ENCODE measurements at regions not wholly inside any gene's neighbourhood (a gene's known extent, or its start where the extent isn't known, plus 50 kb on each side); places are given as distances from the start of the nearest gene placed in this dataset.

- Histone ChIP-seq H3K4me2 (no peak overlapping the region), H3K9me2 (no peaks in the 10 kb centered on the region), H3K4me1 (ENCODE audit: control insufficient read depth in 1 of 2, insufficient read depth in 2 of 2, low read depth in 1 of 2, low read length in 1 of 2) (no peaks in the 10 kb centered on the region), H3K27me3 (ENCODE audit: insufficient read depth) (no peaks in the 10 kb centered on the region), H3K9me3 (no peaks in the 10 kb centered on the region), H3F3A (replicated peaks; ENCODE audit: insufficient read depth) (no peaks in the 10 kb centered on the region), H4K20me1 (ENCODE audit: insufficient read depth) (no peaks in the 10 kb centered on the region), H3K36me3 (replicated peaks in 1 of 2; ENCODE audit: control insufficient read depth in 1 of 2, insufficient read depth in 2 of 2, low read length in 1 of 2) (no peaks in the 10 kb centered on the region), H2AFZ (ENCODE audit: low read depth) (no peak overlapping the region), H3K4me3 (ENCODE audit: low read depth in 2 of 2, low read length in 1 of 2) (no peak overlapping the region), H3K79me2 (ENCODE audit: insufficient read depth) (no peaks in the 10 kb centered on the region), H3K9ac (no peak overlapping the region), H3K27ac (ENCODE audit: low read depth in 2 of 2, low read length in 1 of 2) (no peak overlapping the region)
- ChIA-PET CTCF (interaction anchor here (0.9 kb wide), 1 partner anchor 14 kb away, joined by 3 read pairs; no protein-coding TSS in a partner anchor), POLR2A (no interaction called here)
- TF ChIP-seq, protein P1, sequence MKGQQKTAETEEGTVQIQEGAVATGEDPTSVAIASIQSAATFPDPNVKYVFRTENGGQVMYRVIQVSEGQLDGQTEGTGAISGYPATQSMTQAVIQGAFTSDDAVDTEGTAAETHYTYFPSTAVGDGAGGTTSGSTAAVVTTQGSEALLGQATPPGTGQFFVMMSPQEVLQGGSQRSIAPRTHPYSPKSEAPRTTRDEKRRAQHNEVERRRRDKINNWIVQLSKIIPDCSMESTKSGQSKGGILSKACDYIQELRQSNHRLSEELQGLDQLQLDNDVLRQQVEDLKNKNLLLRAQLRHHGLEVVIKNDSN (IDR thresholded peaks at IDR 0.05; ENCODE audit: borderline replicate concordance, low read depth), result no peak
- no peak for TF ChIP-seq IRF3 (IDR thresholded peaks at IDR 0.05; ENCODE audit: low read depth, low read length)
- no peak for TF ChIP-seq RFX5 (IDR thresholded peaks at IDR 0.05; ENCODE audit: low read length)
- no peak for TF ChIP-seq RCOR1 (IDR thresholded peaks at IDR 0.05; ENCODE audit: low read length)
- no peak for DNase-seq
- 15% methylated on average over 2 of the region's 2 CpGs for WGBS (ENCODE audit: low lambda C conversion rate)
These were observed 121.3 kb upstream of the MGMT start for GRCh38 chr10:129345763-129346162.

DNA sequence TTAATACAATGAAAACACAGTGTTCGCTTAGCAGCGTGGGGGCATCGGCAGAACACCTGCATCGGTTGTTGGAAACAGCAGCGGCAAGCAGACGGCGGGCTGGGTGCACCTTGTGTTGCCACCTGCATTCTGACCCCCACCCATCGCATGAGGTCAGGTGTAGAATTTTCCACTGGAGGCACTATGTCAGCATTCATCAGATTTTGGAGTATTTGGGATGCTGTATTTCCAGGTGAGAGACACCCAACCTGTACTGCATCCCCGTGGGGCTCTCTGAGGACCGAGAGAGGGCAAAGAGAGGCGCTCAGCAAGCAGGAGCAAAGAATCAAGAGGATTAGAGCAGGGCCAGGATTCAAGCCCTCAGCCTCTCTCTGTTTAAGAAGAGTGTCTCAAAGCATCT is 116.4 kb upstream of the MGMT start:
- no peak overlapping the region for H3K9ac ChIP-seq
- H3K27ac ChIP-seq (ENCODE audit: low read depth in 2 of 2, low read length in 1 of 2), result no peak overlapping the region
- H3K27me3 ChIP-seq (ENCODE audit: insufficient read depth), result no peaks in the 10 kb centered on the region
- 38% methylated on average over 11 of the region's 11 CpGs for WGBS (ENCODE audit: low lambda C conversion rate)
- no peaks in the 10 kb centered on the region for H3F3A ChIP-seq (replicated peaks; ENCODE audit: insufficient read depth)
- H3K79me2 ChIP-seq (ENCODE audit: insufficient read depth), result no peaks in the 10 kb centered on the region
- ChIA-PET CTCF (no interaction called here), POLR2A (no interaction called here)
- no peaks in the 10 kb centered on the region for H3K9me3 ChIP-seq
- no peak for DNase-seq
- H4K20me1 ChIP-seq (ENCODE audit: insufficient read depth), result no peaks in the 10 kb centered on the region
- H3K4me1 ChIP-seq (ENCODE audit: control insufficient read depth in 1 of 2, insufficient read depth in 2 of 2, low read depth in 1 of 2, low read length in 1 of 2), result no peaks in the 10 kb centered on the region
- H3K36me3 ChIP-seq (replicated peaks in 1 of 2; ENCODE audit: control insufficient read depth in 1 of 2, insufficient read depth in 2 of 2, low read length in 1 of 2), result no peaks in the 10 kb centered on the region
- no peak overlapping the region for H3K4me2 ChIP-seq
- no peak overlapping the region for H3K4me3 ChIP-seq (ENCODE audit: low read depth in 2 of 2, low read length in 1 of 2)
- TF ChIP-seq MXI1 (IDR thresholded peaks at IDR 0.05; ENCODE audit: low read depth, low read length) (no peak), FOXJ3 (CRISPR knock-in tag; IDR thresholded peaks at IDR 0.05) (no peak), ZBTB33 (IDR thresholded peaks at IDR 0.05; ENCODE audit: borderline replicate concordance, low read depth) (no peak), EZH2phosphoT487 (IDR thresholded peaks at IDR 0.05; ENCODE audit: borderline replicate concordance, low read depth) (no peak)
- TF ChIP-seq, protein P1 (IDR thresholded peaks at IDR 0.05; ENCODE audit: borderline replicate concordance, low read depth), result no peak
- H3K9me2 ChIP-seq, result no peaks in the 10 kb centered on the region
- no peak overlapping the region for H2AFZ ChIP-seq (ENCODE audit: low read depth)
